ENCODE measurements at regions not wholly inside any gene's neighbourhood (a gene's known extent, or its start where the extent isn't known, plus 50 kb on each side); places are given as distances from the start of the nearest gene placed in this dataset.

DNA sequence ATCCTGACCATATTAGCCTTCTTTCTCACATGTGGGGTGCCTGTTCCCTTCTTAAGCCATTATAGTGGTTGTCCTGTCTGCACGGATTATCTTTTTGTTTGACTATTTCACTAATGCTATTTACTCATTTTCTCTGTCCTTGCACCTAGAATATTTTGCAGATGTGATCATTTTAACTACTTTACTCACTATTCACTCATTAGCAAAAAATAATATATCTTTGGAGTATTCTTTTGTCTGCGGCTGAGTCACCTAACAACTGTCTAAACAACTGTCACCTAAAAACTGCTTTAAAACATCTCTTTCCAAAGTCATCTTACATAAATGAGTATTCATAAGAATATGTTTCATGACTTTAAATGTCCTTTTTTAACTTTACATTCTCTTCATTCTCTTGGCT, 87.4 kb downstream of the KCNJ2 start:
- TF ChIP-seq RCOR1 (IDR thresholded peaks at IDR 0.05; ENCODE audit: insufficient replicate concordance, low read length) (no peak), CHD1 (IDR thresholded peaks at IDR 0.05; ENCODE audit: low read depth, low read length) (no peak), NFE2L2 (IDR thresholded peaks at IDR 0.05; ENCODE audit: low read depth, low read length) (no peak), BHLHE40 (IDR thresholded peaks at IDR 0.05; ENCODE audit: low read depth, low read length) (no peak), RAD21 (IDR thresholded peaks at IDR 0.05; ENCODE audit: low read length) (no peak), MAZ (IDR thresholded peaks at IDR 0.05; ENCODE audit: borderline replicate concordance, low read depth, low read length) (no peak), POLR2A (IDR thresholded peaks at IDR 0.05; ENCODE audit: low read depth, low read length) (no peak), CEBPB (IDR thresholded peaks at IDR 0.05; ENCODE audit: low read depth, low read length) (no peak), CTCF (conservative IDR thresholded peaks at IDR 0.05; ENCODE audit: low read depth, low read length) (no peak), MAFK (IDR thresholded peaks at IDR 0.05; ENCODE audit: low read depth, low read length) (no peak), FOS (IDR thresholded peaks at IDR 0.05; ENCODE audit: low read depth, low read length) (no peak), RFX5 (IDR thresholded peaks at IDR 0.05; ENCODE audit: low read depth, low read length) (no peak), SMC3 (IDR thresholded peaks at IDR 0.05; ENCODE audit: low read depth, low read length) (no peak), MXI1 (IDR thresholded peaks at IDR 0.05; ENCODE audit: borderline replicate concordance, low read depth, low read length) (no peak)
- TF ChIP-seq, protein P1, sequence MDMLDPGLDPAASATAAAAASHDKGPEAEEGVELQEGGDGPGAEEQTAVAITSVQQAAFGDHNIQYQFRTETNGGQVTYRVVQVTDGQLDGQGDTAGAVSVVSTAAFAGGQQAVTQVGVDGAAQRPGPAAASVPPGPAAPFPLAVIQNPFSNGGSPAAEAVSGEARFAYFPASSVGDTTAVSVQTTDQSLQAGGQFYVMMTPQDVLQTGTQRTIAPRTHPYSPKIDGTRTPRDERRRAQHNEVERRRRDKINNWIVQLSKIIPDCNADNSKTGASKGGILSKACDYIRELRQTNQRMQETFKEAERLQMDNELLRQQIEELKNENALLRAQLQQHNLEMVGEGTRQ (IDR thresholded peaks at IDR 0.05; ENCODE audit: low read depth, low read length) = no peak
- TF ChIP-seq, protein P2, sequence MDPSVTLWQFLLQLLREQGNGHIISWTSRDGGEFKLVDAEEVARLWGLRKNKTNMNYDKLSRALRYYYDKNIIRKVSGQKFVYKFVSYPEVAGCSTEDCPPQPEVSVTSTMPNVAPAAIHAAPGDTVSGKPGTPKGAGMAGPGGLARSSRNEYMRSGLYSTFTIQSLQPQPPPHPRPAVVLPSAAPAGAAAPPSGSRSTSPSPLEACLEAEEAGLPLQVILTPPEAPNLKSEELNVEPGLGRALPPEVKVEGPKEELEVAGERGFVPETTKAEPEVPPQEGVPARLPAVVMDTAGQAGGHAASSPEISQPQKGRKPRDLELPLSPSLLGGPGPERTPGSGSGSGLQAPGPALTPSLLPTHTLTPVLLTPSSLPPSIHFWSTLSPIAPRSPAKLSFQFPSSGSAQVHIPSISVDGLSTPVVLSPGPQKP (IDR thresholded peaks at IDR 0.05; ENCODE audit: borderline replicate concordance, low read depth, low read length) = no peak
- Histone ChIP-seq H3K27ac (ENCODE audit: insufficient read depth, low read length) (no peak overlapping the region), H3K56ac (ENCODE audit: extremely low read depth, insufficient read depth, low read length) (no peak overlapping the region), H3K4ac (ENCODE audit: low read depth, low read length) (no peak overlapping the region), H3K9me3 (ENCODE audit: control insufficient read depth, insufficient read depth, low read length) (no peaks in the 10 kb centered on the region), H3K27me3 (ENCODE audit: control insufficient read depth, insufficient read depth, low read length) (no peaks in the 10 kb centered on the region), H4K91ac (ENCODE audit: insufficient read depth, low read depth, low read length) (no peak overlapping the region), H3K4me3 (ENCODE audit: insufficient read depth, low read depth, low read length) (no peak overlapping the region), H3K9ac (ENCODE audit: low read depth, low read length) (no peak overlapping the region), H3K14ac (replicated peaks; ENCODE audit: low read depth, low read length) (no peak overlapping the region), H2AK9ac (replicated peaks; ENCODE audit: low read depth, low read length, poor library complexity) (no peak overlapping the region), H2BK5ac (ENCODE audit: low read depth, low read length, poor library complexity, severe bottlenecking) (no peak overlapping the region), H3K23ac (ENCODE audit: low read depth, low read length) (no peak overlapping the region), H3K18ac (ENCODE audit: low read depth, low read length) (no peak overlapping the region), H3K79me1 (ENCODE audit: low read depth in 1 of 2, low read length in 2 of 2) (no peaks in the 10 kb centered on the region), H2BK20ac (ENCODE audit: low read depth, low read length) (no peak overlapping the region), H4K8ac (ENCODE audit: low read depth in 2 of 2, low read length in 2 of 2) (no peak overlapping the region), H3K4me1 (ENCODE audit: control insufficient read depth, insufficient read depth, low read length) (0 out of 2 replicates have a peak, but pooled peaks cover 2% of the 10 kb centered on the region), H4K20me1 (ENCODE audit: insufficient read depth, low read length) (no peaks in the 10 kb centered on the region), H3K4me2 (ENCODE audit: low read depth, low read length) (no peak overlapping the region), H3K36me3 (ENCODE audit: control insufficient read depth, insufficient read depth, low read length) (no peaks in the 10 kb centered on the region), H2BK120ac (ENCODE audit: low read depth, low read length) (no peak overlapping the region), H4K5ac (ENCODE audit: low read depth, low read length) (no peak overlapping the region), H2AK5ac (ENCODE audit: low read depth, low read length) (no peak overlapping the region), H3K9me1 (ENCODE audit: insufficient read depth, low read length) (no peaks in the 10 kb centered on the region), H2AFZ (replicated peaks; ENCODE audit: low read length, poor library complexity) (no peak overlapping the region), H2BK15ac (ENCODE audit: low read depth, low read length) (no peak overlapping the region)
- in situ Hi-C loops (cut with MboI; ENCODE audit: low sequenced_read_pairs) = no loop called here
- dilution Hi-C loops (cut with HindIII; ENCODE audit: low sequenced_read_pairs, unreplicated experiment) = no loop called here
- intact Hi-C loops (cut with micrococcal nuclease) = no loop called here
- POLR2A ChIA-PET (ENCODE audit: unreplicated experiment) = no interaction called here
- no peak for DNase-seq
- WGBS, 2 experiments (ENCODE audit: extremely low coverage in 2 of 2, insufficient read length in 1 of 2) = no CpG with 5 or more reads among the region's 2 CpGs
- ATAC-seq (ENCODE audit: low read depth) = no peak
- no TSS peak for BruUV-seq (replicated peaks)
- CTCF ChIA-PET = no interaction called here

All from IMR-90 (cell line).